HepG2 (cell line): ENCODE measurements at regions not wholly inside any gene's neighbourhood (a gene's known extent, or its start where the extent isn't known, plus 50 kb on each side); places are given as distances from the start of the nearest gene placed in this dataset.

Source experiments
- ATAC-seq: fragments of 200-7000 bp; cut with Tn5 transposase; 3 replicates; pipeline ENCODE4 v1.9.1; 2020; ENCODE audit warnings: mild to moderate bottlenecking, moderate library complexity
- BruUV-seq: library from RNA; stranded (reverse); fragments of 400-500 nt; replicated peaks from 2 replicates; lab custom pipeline; 2021; lab: Mats Ljungman, UMichigan
- CTCF ChIA-PET: fragments of 300-600 bp; formaldehyde crosslinking; extraction: SDS; loops from one replicate; lab custom pipeline; 2021; ENCODE audit warnings: low total read pairs, inconsistent platforms, low intra/inter-chr PET ratio; lab: Yijun Ruan, JAX
- POLR2A ChIA-PET: fragments of 350-600 bp; sonication (Branson Sonifier 250); formaldehyde crosslinking; loops from one replicate; lab custom pipeline; 2020; ENCODE audit warnings: antibody characterized with exemption, inconsistent platforms; lab: Yijun Ruan, JAX
- DNase-seq: peaks from one replicate; pipeline ENCODE4 v3.0.0-alpha.2; 2015; ENCODE audit warnings: low spot score
- FAIRE-seq: peaks from 3 replicates; lab custom pipeline; 2011; peaks lifted over from hg19 to GRCh38; lab: Jason Lieb, UNC
- H2AFZ ChIP-seq: one replicate; pipeline ENCODE4 v1.6.1; 2011; ENCODE audit warnings: low read length, inconsistent platforms
- H3K27ac ChIP-seq: fragments of 300-600 bp; 3 replicates; pipeline ENCODE4 v1.8.0; 2011; ENCODE audit warnings: mixed run types, mild to moderate bottlenecking, mixed read lengths, low read length, inconsistent platforms; ENCODE audit not compliant: insufficient read depth; ENCODE audit errors: extremely low read length
- H3K27me3 ChIP-seq, 2 experiments: fragments of 200-600 bp in 1 of 2; 2 replicates in 1 of 2; 3 replicates in 1 of 2; pipeline versions ENCODE4 v1.6.0 to v1.8.0; 2011; ENCODE audit warnings: low read length in 2 of 2, mild to moderate bottlenecking in 2 of 2, moderate library complexity in 2 of 2, inconsistent platforms in 1 of 2; ENCODE audit not compliant: insufficient read depth in 2 of 2, control insufficient read depth in 1 of 2
- H3K36me3 ChIP-seq, 2 experiments: fragments of 200-600 bp in 1 of 2; replicated peaks in 1 of 2; 2 replicates in 1 of 2; 3 replicates in 1 of 2; pipeline versions ENCODE4 v1.5.1 to v1.8.0; 2011; ENCODE audit warnings: low read length in 2 of 2, inconsistent platforms in 1 of 2; ENCODE audit not compliant: insufficient read depth in 2 of 2, control insufficient read depth in 1 of 2
- H3K4me1 ChIP-seq: 2 replicates; pipeline ENCODE4 v1.5.1; 2012; ENCODE audit warnings: low read length, inconsistent platforms; ENCODE audit not compliant: insufficient read depth
- H3K4me2 ChIP-seq: 2 replicates; pipeline ENCODE4 v1.6.0; 2011; ENCODE audit warnings: low read depth, low read length, inconsistent platforms
- H3K4me3 ChIP-seq, 3 experiments: fragments of 200-600 bp in 1 of 3; sonication (generic), shearing (Covaris generic) in 1 of 3; replicated peaks in 1 of 3; 2 replicates each; pipeline ENCODE4 v1.5.1; 2011 to 2016; ENCODE audit warnings: low read length in 3 of 3, inconsistent platforms in 2 of 3, low read depth in 2 of 3, mild to moderate bottlenecking in 2 of 3, control low read depth in 1 of 3, mixed read lengths in 1 of 3; ENCODE audit not compliant: insufficient read depth in 1 of 3
- H3K79me2 ChIP-seq: one replicate; pipeline ENCODE4 v1.6.1; 2011; ENCODE audit warnings: low read length, inconsistent platforms; ENCODE audit not compliant: insufficient read depth
- H3K9ac ChIP-seq: 2 replicates; pipeline ENCODE4 v1.6.0; 2011; ENCODE audit warnings: mild to moderate bottlenecking, low read depth, low read length, inconsistent platforms; ENCODE audit not compliant: insufficient read depth
- H3K9me3 ChIP-seq: 2 replicates; pipeline ENCODE4 v1.5.1; 2012; ENCODE audit warnings: mild to moderate bottlenecking, low read length
- H4K20me1 ChIP-seq: 2 replicates; pipeline ENCODE4 v1.6.0; 2011; ENCODE audit warnings: inconsistent platforms, mild to moderate bottlenecking, low read length, moderate library complexity; ENCODE audit not compliant: insufficient read depth
- ATF7-NPFF ChIP-seq: sonication (generic); formaldehyde crosslinking; IDR thresholded peaks from 2 replicates; pipeline ENCODE4 v1.8.1; 2023; ENCODE audit warnings: mild to moderate bottlenecking, low read depth, missing genetic modification reagents, moderate library complexity
- FOSL2 ChIP-seq: sonication (generic); formaldehyde crosslinking; IDR thresholded peaks from 2 replicates; pipeline ENCODE4 v1.4.0; 2020; ENCODE audit warnings: missing genetic modification reagents
- HIVEP1 ChIP-seq: sonication (generic); formaldehyde crosslinking; IDR thresholded peaks from 2 replicates; pipeline ENCODE4 v1.4.0; 2020; ENCODE audit warnings: mild to moderate bottlenecking, missing genetic modification reagents
- KLF9 ChIP-seq: IDR thresholded peaks from 2 replicates; pipeline ENCODE4 v1.6.1; 2016; ENCODE audit warnings: low read depth
- PAX8 ChIP-seq: sonication (generic); formaldehyde crosslinking; IDR thresholded peaks from 2 replicates; pipeline ENCODE4 v1.8.0; 2022; ENCODE audit warnings: mild to moderate bottlenecking, missing genetic modification reagents, borderline replicate concordance
- TOE1 ChIP-seq: sonication (generic); formaldehyde crosslinking; IDR thresholded peaks from 2 replicates; pipeline ENCODE4 v1.4.0; 2020; ENCODE audit warnings: mild to moderate bottlenecking, missing genetic modification reagents
- ZMYM3 ChIP-seq: sonication (generic); formaldehyde crosslinking; IDR thresholded peaks from 2 replicates; pipeline ENCODE4 v1.5.1; 2020; ENCODE audit warnings: mild to moderate bottlenecking, missing genetic modification reagents
- ZNF136 ChIP-seq: sonication (generic); formaldehyde crosslinking; IDR thresholded peaks from 2 replicates; pipeline ENCODE4 v1.8.1; 2022; ENCODE audit warnings: low read depth, mild to moderate bottlenecking, moderate library complexity, missing genetic modification reagents
- ZNF552 ChIP-seq: sonication (generic); formaldehyde crosslinking; IDR thresholded peaks from 2 replicates; pipeline ENCODE4 v1.9.0; 2022; ENCODE audit warnings: missing genetic modification reagents, mild to moderate bottlenecking, borderline replicate concordance
- WGBS: methylation state at CpG from one replicate; pipeline ENCODE4 v1.1.6; 2017; ENCODE audit warnings: low lambda C conversion rate; 5-methylcytosine and 5-hydroxymethylcytosine counted together
- in situ Hi-C: cut with HindIII; loops from 2 replicates; pipeline ENCODE4 v1.10.0; 2017; ENCODE audit warnings: low pct_unique_long_range_greater_than_20kb; ENCODE audit not compliant: extremely low pct_ligation_motif_present
- intact Hi-C: fragments of 100-400 bp; cut with micrococcal nuclease; formaldehyde crosslinking; loops from one replicate; pipeline ENCODE4 v1.10.0; 2022; ENCODE audit not compliant: unreplicated experiment
- TF ChIP-seq, protein P1 (sequence below): sonication (generic); formaldehyde crosslinking; IDR thresholded peaks from 2 replicates; pipeline ENCODE4 v1.4.0; 2020; ENCODE audit warnings: missing genetic modification reagents
- TF ChIP-seq, protein P2 (sequence below): sonication (generic); formaldehyde crosslinking; IDR thresholded peaks from 2 replicates; pipeline ENCODE4 v1.4.0; 2020; ENCODE audit warnings: missing genetic modification reagents, mild to moderate bottlenecking, borderline replicate concordance
- TF ChIP-seq, protein P3 (sequence below): sonication (generic); formaldehyde crosslinking; IDR thresholded peaks from 2 replicates; pipeline ENCODE4 v1.8.1; 2023; ENCODE audit warnings: mild to moderate bottlenecking, missing genetic modification reagents, borderline replicate concordance
- TF ChIP-seq, protein P4 (sequence below): sonication (generic); formaldehyde crosslinking; IDR thresholded peaks from 2 replicates; pipeline ENCODE4 v1.5.0; 2020; ENCODE audit warnings: mild to moderate bottlenecking, missing genetic modification reagents, borderline replicate concordance
- TF ChIP-seq, protein P5 (sequence below): sonication (generic); formaldehyde crosslinking; IDR thresholded peaks from 2 replicates; pipeline ENCODE4 v1.4.0; 2020; ENCODE audit warnings: mild to moderate bottlenecking, missing genetic modification reagents

DNA sequence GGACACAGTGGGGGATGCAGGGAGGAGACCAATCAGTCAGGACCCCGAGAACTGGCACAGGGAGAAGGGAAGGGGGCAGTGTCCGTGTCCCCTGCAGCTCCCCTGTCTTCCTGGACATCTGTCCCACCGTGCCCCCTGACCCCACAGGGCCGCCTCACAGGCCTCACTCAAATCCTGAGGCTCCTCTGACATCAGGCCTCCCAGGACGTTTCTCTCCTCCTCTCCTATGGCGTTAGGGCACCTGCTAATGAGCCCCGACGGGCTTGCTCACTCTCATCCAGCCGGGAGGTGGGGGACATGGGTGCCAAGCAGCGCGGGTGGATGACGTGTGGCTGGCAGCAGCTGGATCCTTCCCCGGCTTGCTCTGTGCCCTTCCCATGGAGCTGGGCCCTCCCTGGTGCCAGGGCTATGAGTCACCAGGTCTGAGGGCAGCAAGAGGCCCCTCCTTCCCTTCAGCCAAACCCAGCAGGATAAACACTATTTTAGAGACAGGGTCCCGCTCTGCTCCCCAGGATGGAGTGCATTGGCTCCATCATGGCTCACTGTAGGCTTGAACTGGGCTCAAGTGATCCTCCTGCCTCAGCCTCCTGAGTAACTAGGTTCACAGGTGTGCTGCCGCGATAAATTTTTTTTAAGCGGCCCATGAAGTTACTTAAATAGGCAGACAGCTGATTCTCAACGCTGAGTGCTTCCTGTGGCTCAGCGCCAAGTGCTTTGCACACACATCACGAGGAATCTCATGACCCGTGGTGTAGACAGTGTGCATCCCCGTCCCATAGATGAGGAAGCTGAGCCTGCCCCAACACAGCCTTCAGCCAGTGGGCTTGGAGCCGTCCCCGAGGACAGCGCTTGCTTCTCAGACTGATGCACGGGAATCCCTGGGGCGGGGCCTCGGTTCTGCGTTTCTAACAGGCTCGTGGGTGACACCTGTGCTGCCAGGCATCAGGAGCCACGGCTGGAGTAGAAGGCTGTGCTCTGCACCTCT, 64.5 kb upstream of the HDAC4 start:
- WGBS = 46% methylated on average over 18 of the region's 31 CpGs
- peak; percentile 6; the same call in 1 of the 3 replicates for ATAC-seq
- no peak overlapping the region for H3K4me2 ChIP-seq
- no peak overlapping the region for H3K9ac ChIP-seq
- no TSS peak for BruUV-seq
- no peak for FAIRE-seq
- H3K27ac ChIP-seq = no peak overlapping the region
- ChIA-PET CTCF (no interaction called here), POLR2A (no interaction called here)
- peaks cover 2 to 30% of the 10 kb centered on the region in 2 experiments; a peak in 2 of 5 replicates for H3K27me3 ChIP-seq
- H3K36me3 ChIP-seq = no peaks in the 10 kb centered on the region
- no peak overlapping the region for H2AFZ ChIP-seq
- in situ Hi-C loops (no loop called here), intact Hi-C loops (no loop called here)
- peaks cover 19% of the 10 kb centered on the region for H3K4me1 ChIP-seq
- no peaks in the 10 kb centered on the region for H3K9me3 ChIP-seq
- no peaks in the 10 kb centered on the region for H4K20me1 ChIP-seq
- H3K79me2 ChIP-seq = no peaks in the 10 kb centered on the region
- H3K4me3 ChIP-seq = no peak overlapping the region
- DNase-seq = no peak
- TF ChIP-seq PAX8 (CRISPR knock-in tag) = no peak
- no peak for TF ChIP-seq ATF7-NPFF (CRISPR knock-in tag)
- TF ChIP-seq, protein P1, sequence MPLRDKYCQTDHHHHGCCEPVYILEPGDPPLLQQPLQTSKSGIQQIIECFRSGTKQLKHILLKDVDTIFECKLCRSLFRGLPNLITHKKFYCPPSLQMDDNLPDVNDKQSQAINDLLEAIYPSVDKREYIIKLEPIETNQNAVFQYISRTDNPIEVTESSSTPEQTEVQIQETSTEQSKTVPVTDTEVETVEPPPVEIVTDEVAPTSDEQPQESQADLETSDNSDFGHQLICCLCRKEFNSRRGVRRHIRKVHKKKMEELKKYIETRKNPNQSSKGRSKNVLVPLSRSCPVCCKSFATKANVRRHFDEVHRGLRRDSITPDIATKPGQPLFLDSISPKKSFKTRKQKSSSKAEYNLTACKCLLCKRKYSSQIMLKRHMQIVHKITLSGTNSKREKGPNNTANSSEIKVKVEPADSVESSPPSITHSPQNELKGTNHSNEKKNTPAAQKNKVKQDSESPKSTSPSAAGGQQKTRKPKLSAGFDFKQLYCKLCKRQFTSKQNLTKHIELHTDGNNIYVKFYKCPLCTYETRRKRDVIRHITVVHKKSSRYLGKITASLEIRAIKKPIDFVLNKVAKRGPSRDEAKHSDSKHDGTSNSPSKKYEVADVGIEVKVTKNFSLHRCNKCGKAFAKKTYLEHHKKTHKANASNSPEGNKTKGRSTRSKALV = no peak
- no peak for TF ChIP-seq ZNF552 (CRISPR knock-in tag)
- TF ChIP-seq ZMYM3 (CRISPR knock-in tag) = no peak
- TF ChIP-seq TOE1 (CRISPR knock-in tag) = no peak
- TF ChIP-seq, protein P2, sequence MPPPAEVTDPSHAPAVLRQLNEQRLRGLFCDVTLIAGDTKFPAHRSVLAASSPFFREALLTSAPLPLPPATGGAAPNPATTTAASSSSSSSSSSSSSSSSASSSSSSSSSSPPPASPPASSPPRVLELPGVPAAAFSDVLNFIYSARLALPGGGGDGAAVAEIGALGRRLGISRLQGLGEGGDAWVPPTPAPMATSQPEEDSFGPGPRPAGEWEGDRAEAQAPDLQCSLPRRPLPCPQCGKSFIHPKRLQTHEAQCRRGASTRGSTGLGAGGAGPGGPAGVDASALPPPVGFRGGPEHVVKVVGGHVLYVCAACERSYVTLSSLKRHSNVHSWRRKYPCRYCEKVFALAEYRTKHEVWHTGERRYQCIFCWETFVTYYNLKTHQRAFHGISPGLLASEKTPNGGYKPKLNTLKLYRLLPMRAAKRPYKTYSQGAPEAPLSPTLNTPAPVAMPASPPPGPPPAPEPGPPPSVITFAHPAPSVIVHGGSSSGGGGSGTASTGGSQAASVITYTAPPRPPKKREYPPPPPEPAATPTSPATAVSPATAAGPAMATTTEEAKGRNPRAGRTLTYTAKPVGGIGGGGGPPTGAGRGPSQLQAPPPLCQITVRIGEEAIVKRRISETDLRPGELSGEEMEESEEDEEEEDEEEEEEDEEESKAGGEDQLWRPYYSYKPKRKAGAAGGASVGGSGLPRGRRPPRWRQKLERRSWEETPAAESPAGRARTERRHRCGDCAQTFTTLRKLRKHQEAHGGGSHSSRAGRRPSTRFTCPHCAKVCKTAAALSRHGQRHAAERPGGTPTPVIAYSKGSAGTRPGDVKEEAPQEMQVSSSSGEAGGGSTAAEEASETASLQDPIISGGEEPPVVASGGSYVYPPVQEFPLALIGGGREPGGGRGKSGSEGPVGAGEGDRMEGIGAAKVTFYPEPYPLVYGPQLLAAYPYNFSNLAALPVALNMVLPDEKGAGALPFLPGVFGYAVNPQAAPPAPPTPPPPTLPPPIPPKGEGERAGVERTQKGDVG (CRISPR knock-in tag) = no peak
- TF ChIP-seq, protein P3, sequence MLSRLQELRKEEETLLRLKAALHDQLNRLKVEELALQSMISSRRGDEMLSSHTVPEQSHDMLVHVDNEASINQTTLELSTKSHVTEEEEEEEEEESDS = no peak
- TF ChIP-seq FOSL2 (CRISPR knock-in tag) = peak; percentile 35; the same call in 1 of the 2 replicates
- TF ChIP-seq, protein P4, sequence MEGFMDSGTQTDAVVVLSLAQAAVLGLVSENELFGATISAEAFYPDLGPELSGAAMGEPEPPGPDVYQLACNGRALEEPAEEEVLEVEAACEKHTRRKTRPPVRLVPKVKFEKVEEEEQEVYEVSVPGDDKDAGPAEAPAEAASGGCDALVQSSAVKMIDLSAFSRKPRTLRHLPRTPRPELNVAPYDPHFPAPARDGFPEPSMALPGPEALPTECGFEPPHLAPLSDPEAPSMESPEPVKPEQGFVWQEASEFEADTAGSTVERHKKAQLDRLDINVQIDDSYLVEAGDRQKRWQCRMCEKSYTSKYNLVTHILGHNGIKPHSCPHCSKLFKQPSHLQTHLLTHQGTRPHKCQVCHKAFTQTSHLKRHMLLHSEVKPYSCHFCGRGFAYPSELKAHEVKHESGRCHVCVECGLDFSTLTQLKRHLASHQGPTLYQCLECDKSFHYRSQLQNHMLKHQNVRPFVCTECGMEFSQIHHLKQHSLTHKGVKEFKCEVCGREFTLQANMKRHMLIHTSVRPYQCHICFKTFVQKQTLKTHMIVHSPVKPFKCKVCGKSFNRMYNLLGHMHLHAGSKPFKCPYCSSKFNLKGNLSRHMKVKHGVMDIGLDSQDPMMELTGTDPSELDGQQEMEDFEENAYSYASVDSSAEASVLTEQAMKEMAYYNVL (CRISPR knock-in tag) = no peak
- TF ChIP-seq ZNF136 (CRISPR knock-in tag) = no peak
- no peak for TF ChIP-seq KLF9 (CRISPR knock-in tag)
- 0 out of 2 replicates have a peak, but pooled peaks have one; percentile 20 for TF ChIP-seq HIVEP1 (CRISPR knock-in tag)
- TF ChIP-seq, protein P5, sequence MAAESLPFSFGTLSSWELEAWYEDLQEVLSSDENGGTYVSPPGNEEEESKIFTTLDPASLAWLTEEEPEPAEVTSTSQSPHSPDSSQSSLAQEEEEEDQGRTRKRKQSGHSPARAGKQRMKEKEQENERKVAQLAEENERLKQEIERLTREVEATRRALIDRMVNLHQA (CRISPR knock-in tag) = no peak
